Bronchial epithelial cell (primary cell): ENCODE measurements at regions not wholly inside any gene's neighbourhood (a gene's known extent, or its start where the extent isn't known, plus 50 kb on each side); places are given as distances from the start of the nearest gene placed in this dataset.

Experiments
- DNase-seq: peaks from one replicate; pipeline ENCODE4 v3.0.0-alpha.2; 2010; ENCODE audit warnings: low read depth
- FAIRE-seq: peaks from 2 replicates; lab custom pipeline; 2011; peaks lifted over from hg19 to GRCh38; lab: Jason Lieb, UNC
- H3K27me3 ChIP-seq: 2 replicates; pipeline ENCODE4 v1.5.1; 2011; ENCODE audit warnings: low read length; ENCODE audit not compliant: control insufficient read depth, insufficient read depth
- H3K36me3 ChIP-seq: 2 replicates; pipeline ENCODE4 v1.5.1; 2011; ENCODE audit warnings: low read length; ENCODE audit not compliant: control insufficient read depth, insufficient read depth
- H3K4me3 ChIP-seq: 2 replicates; pipeline ENCODE4 v1.5.1; 2011; ENCODE audit warnings: mild to moderate bottlenecking, low read depth, low read length, control low read depth
- CTCF ChIP-seq: IDR thresholded peaks from 2 replicates; pipeline ENCODE4 v1.5.1; 2011; ENCODE audit warnings: mild to moderate bottlenecking, moderate library complexity, low read length, control low read depth, inconsistent platforms; ENCODE audit not compliant: insufficient read depth, severe bottlenecking

DNA sequence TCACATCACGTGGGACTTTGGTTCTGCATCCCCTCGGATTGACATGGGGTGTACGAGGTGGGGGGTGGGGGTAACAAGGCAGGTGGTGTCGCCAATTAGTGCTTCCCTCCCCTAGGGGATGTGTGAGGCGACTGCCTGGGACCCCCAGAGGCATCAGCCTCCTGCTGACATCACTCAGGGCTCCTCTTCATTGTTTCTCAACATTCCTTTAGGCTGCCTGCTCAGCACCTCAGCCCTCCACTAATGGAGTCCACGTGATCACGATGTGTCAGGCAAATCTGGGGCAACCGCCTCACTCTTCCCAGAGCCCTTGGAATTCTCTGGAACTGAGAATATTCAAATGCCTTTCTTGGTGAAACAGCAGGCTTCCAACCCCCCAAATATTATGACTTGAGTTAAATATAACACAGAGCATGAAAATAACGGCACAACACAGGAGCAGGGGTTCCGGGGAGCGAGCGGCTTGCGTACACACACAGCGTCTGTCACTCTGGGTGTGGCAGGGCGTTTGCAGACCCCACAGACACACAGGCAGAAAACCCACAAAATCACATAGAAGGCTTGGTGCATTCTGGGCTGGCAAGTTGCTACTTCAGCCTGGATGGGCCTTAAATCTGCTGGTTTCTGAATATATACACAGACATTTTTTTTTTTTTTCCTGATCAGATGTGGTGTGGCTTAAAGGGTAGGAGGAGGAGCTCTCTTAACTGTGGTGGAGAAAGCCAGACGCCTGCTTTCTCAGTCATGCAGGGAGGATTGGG is 170.1 kb upstream of the CADM1 start:
- no peak for FAIRE-seq
- Histone ChIP-seq H3K4me3 (no peak overlapping the region), H3K36me3 (no peaks in the 10 kb centered on the region), H3K27me3 (no peaks in the 10 kb centered on the region)
- no peak for DNase-seq
- TF ChIP-seq CTCF = no peak

DNA sequence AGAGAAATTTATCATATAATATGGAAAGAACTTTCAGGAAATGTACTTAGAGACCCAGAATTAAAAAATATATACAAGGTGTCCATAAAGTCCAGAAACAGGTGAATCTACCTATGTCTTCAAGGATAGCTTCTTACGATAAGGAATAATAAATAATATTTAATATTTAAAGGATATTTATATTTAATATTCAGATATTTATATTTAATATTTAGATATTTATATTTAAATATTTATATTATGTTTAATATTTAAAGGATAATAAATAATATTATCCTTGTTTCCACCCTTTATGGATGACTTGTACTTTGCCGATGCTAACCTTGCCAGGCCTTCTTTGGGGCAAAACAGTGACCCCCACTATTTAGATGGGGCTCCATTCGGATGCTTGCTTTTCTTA is 169.5 kb upstream of the CADM1 start:
- no peaks in the 10 kb centered on the region for H3K36me3 ChIP-seq
- no peak for TF ChIP-seq CTCF
- no peak overlapping the region for H3K4me3 ChIP-seq
- FAIRE-seq (no peak), DNase-seq (no peak)
- H3K27me3 ChIP-seq = no peaks in the 10 kb centered on the region

DNA sequence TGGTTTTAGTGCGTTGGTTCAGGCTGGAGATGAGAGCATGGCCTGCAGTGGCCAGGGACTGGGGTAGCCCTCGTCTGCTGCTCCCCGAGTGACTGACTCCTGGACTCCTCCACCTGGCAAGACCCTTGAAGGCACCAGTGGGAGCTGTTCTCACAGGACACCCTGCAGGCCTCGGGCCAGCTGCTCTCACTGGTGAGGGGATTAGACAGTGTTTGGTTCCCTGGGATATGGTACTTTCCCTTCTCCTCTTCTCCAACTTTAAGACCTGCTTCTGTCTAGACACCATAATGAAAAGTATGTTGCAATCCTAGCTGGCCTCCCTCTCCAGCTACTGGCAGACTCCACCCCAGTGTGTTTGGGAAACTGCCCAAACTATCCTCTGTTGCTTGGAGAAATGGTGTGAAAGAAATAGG is 168.8 kb upstream of the CADM1 start:
- TF ChIP-seq CTCF = no peak
- no peak overlapping the region for H3K4me3 ChIP-seq
- no peaks in the 10 kb centered on the region for H3K27me3 ChIP-seq
- no peaks in the 10 kb centered on the region for H3K36me3 ChIP-seq
- DNase-seq (peak; percentile 22), FAIRE-seq (no peak)

DNA sequence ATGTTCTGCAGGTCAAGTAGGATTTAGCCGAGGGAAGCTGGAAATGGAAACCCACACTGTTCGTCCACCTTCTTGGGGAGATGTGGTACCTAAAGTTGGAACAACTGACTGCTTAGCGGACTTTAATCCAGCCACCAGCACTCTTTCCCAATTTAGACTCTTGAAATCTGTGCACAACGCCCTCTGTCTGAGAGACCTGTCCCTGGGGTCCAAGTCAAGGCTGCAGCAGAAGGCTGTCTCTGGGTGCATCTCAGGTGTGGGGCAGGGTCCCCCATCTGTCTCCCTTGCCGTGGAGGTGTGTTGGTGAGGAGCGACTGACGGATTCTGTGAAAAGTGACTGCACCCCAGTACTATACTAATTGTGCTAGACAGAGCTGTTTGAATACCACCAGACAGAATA is 168.2 kb upstream of the CADM1 start:
- Histone ChIP-seq H3K27me3 (no peaks in the 10 kb centered on the region), H3K36me3 (no peaks in the 10 kb centered on the region), H3K4me3 (no peak overlapping the region)
- no peak for TF ChIP-seq CTCF
- DNase-seq (no peak), FAIRE-seq (no peak)

GRCh38 chr11:115670538-115671205 is 166.5 kb upstream of the CADM1 start:
- H3K27me3 ChIP-seq = no peaks in the 10 kb centered on the region
- no peaks in the 10 kb centered on the region for H3K36me3 ChIP-seq
- no peak for TF ChIP-seq CTCF
- peak; percentile 23 for DNase-seq
- FAIRE-seq = no peak
- no peak overlapping the region for H3K4me3 ChIP-seq
